Adrenal gland (tissue), 5 donors: ENCODE measurements at regions not wholly inside any gene's neighbourhood (a gene's known extent, or its start where the extent isn't known, plus 50 kb on each side); places are given as distances from the start of the nearest gene placed in this dataset.

Source experiments
- POLR2A ChIP-seq, 2 donors: fragments of 450-650 bp; IDR thresholded peaks; one replicate each; pipeline ENCODE4 v1.6.1; 2017; ENCODE audit warnings: antibody characterized with exemption in 2 of 2, mild to moderate bottlenecking in 2 of 2, moderate library complexity in 1 of 2
- TF ChIP-seq, protein P1 (sequence below), 6 experiments: fragments of 450-650 bp in 4 of 6; fragments of 200-600 bp in 2 of 6; sonication (generic) in 1 of 6; IDR thresholded peaks; 1 replicate in 5 of 6; 2 replicates in 1 of 6; pipeline versions ENCODE4 v1.5.1 to v1.8.0; 2016 to 2021; ENCODE audit warnings: antibody characterized with exemption in 6 of 6, mild to moderate bottlenecking in 2 of 6, moderate library complexity in 1 of 6
- donor health status: DM: no; HTN: no; CAD: no.

DNA sequence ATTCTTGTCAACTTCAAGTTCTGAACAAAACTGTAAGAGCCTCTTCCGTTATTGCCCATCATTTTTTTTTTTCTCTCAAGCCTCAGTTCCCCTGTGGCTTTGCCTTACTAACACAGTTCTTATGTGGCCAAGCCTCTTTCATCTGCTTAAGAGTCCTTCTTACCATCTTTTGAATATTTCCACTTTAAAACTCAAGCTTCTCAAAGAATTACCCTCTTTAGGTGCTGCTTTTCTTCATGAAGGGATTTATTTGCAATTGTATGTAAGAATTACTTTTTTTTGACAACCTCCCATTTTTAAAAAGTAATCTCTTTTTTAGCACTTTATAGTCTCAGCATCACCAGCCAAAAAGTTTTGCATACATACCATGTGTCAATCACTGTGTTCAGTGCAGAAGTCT, 240.2 kb upstream of the RMST start:
- TF ChIP-seq POLR2A (IDR thresholded peaks at IDR 0.05): no peak
- TF ChIP-seq, protein P1, sequence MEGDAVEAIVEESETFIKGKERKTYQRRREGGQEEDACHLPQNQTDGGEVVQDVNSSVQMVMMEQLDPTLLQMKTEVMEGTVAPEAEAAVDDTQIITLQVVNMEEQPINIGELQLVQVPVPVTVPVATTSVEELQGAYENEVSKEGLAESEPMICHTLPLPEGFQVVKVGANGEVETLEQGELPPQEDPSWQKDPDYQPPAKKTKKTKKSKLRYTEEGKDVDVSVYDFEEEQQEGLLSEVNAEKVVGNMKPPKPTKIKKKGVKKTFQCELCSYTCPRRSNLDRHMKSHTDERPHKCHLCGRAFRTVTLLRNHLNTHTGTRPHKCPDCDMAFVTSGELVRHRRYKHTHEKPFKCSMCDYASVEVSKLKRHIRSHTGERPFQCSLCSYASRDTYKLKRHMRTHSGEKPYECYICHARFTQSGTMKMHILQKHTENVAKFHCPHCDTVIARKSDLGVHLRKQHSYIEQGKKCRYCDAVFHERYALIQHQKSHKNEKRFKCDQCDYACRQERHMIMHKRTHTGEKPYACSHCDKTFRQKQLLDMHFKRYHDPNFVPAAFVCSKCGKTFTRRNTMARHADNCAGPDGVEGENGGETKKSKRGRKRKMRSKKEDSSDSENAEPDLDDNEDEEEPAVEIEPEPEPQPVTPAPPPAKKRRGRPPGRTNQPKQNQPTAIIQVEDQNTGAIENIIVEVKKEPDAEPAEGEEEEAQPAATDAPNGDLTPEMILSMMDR (IDR thresholded peaks at IDR 0.05): no peak
